NCI-H82 treated with DMSO at 0.1 percent for 48 hours (cell line): ENCODE measurements at regions not wholly inside any gene's neighbourhood (a gene's known extent, or its start where the extent isn't known, plus 50 kb on each side); places are given as distances from the start of the nearest gene placed in this dataset.

ENCODE experiments used
- DNase-seq: peaks from one replicate; lab custom pipeline; 2025; ENCODE audit not compliant: unreplicated experiment; lab: John Stamatoyannopoulos, UW

GRCh38 chr9:107161338-107161737, 121.7 kb upstream of the RAD23B start:
- peak; percentile 86 for DNase-seq

GRCh38 chr9:107163370-107163769, 119.7 kb upstream of the RAD23B start:
- no peak for DNase-seq

- no peak for DNase-seq
Observed at GRCh38 chr9:107169796-107170195, 113.3 kb upstream of the RAD23B start.

- DNase-seq: no peak
Observed at GRCh38 chr9:107170801-107171200, 112.3 kb upstream of the RAD23B start.

GRCh38 chr9:107172160-107172978, 110.7 kb upstream of the RAD23B start:
- peak; percentile 79 for DNase-seq

GRCh38 chr9:107172979-107173347, 110.1 kb upstream of the RAD23B start:
- DNase-seq: no peak

- DNase-seq: no peak
Observed at GRCh38 chr9:107173422-107174180, 109.5 kb upstream of the RAD23B start.

GRCh38 chr9:107174441-107174840, 108.6 kb upstream of the RAD23B start:
- no peak for DNase-seq

- DNase-seq: no peak
Observed at GRCh38 chr9:107175041-107175440, 108.0 kb upstream of the RAD23B start.

- peak; percentile 40 for DNase-seq
Observed at GRCh38 chr9:107175816-107176435, 107.2 kb upstream of the RAD23B start.

GRCh38 chr9:107176436-107177151, 106.5 kb upstream of the RAD23B start:
- peak; percentile 64 for DNase-seq

GRCh38 chr9:107177243-107177839, 105.7 kb upstream of the RAD23B start:
- no peak for DNase-seq

GRCh38 chr9:107177857-107178256, 105.2 kb upstream of the RAD23B start:
- DNase-seq: no peak

GRCh38 chr9:107178293-107178692, 104.8 kb upstream of the RAD23B start:
- DNase-seq: no peak

- peak; percentile 67 for DNase-seq
Observed at GRCh38 chr9:107180206-107180605, 102.9 kb upstream of the RAD23B start.

GRCh38 chr9:107183176-107183575, 99.9 kb upstream of the RAD23B start:
- no peak for DNase-seq

- DNase-seq: peak; percentile 90
Observed at GRCh38 chr9:107188376-107188775, 94.7 kb upstream of the RAD23B start.

GRCh38 chr9:107190061-107190935, 92.8 kb upstream of the RAD23B start:
- DNase-seq: no peak

GRCh38 chr9:107190936-107191290, 92.2 kb upstream of the RAD23B start:
- no peak for DNase-seq

GRCh38 chr9:107193251-107193650, 89.8 kb upstream of the RAD23B start:
- DNase-seq: no peak
